ENCODE measurements at regions not wholly inside any gene's neighbourhood (a gene's known extent, or its start where the extent isn't known, plus 50 kb on each side); places are given as distances from the start of the nearest gene placed in this dataset.
"Not testable (repeated sequence)": the region's sequence is repeated elsewhere in the genome, so short reads cannot be mapped to it uniquely, and the experiment has no call there.

- no peak for DNase-seq (ENCODE audit: low read depth, low spot score)
Observed at GRCh38 chr3:35262406-35262805, 376.9 kb upstream of the ARPP21 start.

GRCh38 chr3:35263477-35263876 lies 375.8 kb upstream of the ARPP21 start:
- no peak for DNase-seq (ENCODE audit: low read depth, low spot score)

GRCh38 chr3:35266065-35266464 lies 373.3 kb upstream of the ARPP21 start:
- not testable (repeated sequence) for DNase-seq (ENCODE audit: low read depth, low spot score)

- no peak for DNase-seq (ENCODE audit: low read depth, low spot score)
Observed at GRCh38 chr3:35275768-35276167, 363.6 kb upstream of the ARPP21 start.

GRCh38 chr3:35276568-35276967 lies 362.8 kb upstream of the ARPP21 start:
- DNase-seq (ENCODE audit: low read depth, low spot score): no peak

GRCh38 chr3:35291471-35292236 lies 347.7 kb upstream of the ARPP21 start:
- DNase-seq (ENCODE audit: low read depth, low spot score): no peak

- no peak for DNase-seq (ENCODE audit: low read depth, low spot score)
Observed at GRCh38 chr3:35292568-35292967, 346.8 kb upstream of the ARPP21 start.

- no peak for DNase-seq (ENCODE audit: low read depth, low spot score)
Observed at GRCh38 chr3:35295906-35296305, 343.4 kb upstream of the ARPP21 start.

- no peak for DNase-seq (ENCODE audit: low read depth, low spot score)
Observed at GRCh38 chr3:35296533-35296932, 342.8 kb upstream of the ARPP21 start.

- DNase-seq (ENCODE audit: low read depth, low spot score): not testable (repeated sequence)
Observed at GRCh38 chr3:35296944-35297343, 342.4 kb upstream of the ARPP21 start.

- no peak for DNase-seq (ENCODE audit: low read depth, low spot score)
Observed at GRCh38 chr3:35305406-35305805, 333.9 kb upstream of the ARPP21 start.

GRCh38 chr3:35307296-35307695 lies 332.0 kb upstream of the ARPP21 start:
- no peak for DNase-seq (ENCODE audit: low read depth, low spot score)

- not testable (repeated sequence) for DNase-seq (ENCODE audit: low read depth, low spot score)
Observed at GRCh38 chr3:35316841-35317240, 322.5 kb upstream of the ARPP21 start.

- no peak for DNase-seq (ENCODE audit: low read depth, low spot score)
Observed at GRCh38 chr3:35320646-35321407, 318.5 kb upstream of the ARPP21 start.

- DNase-seq (ENCODE audit: low read depth, low spot score): no peak
Observed at GRCh38 chr3:35322070-35322469, 317.3 kb upstream of the ARPP21 start.

- DNase-seq (ENCODE audit: low read depth, low spot score): no peak
Observed at GRCh38 chr3:35335703-35336102, 303.6 kb upstream of the ARPP21 start.

- no peak for DNase-seq (ENCODE audit: low read depth, low spot score)
Observed at GRCh38 chr3:35336601-35337000, 302.7 kb upstream of the ARPP21 start.

- no peak for DNase-seq (ENCODE audit: low read depth, low spot score)
Observed at GRCh38 chr3:35338186-35338585, 301.1 kb upstream of the ARPP21 start.

GRCh38 chr3:35380196-35380595 lies 259.1 kb upstream of the ARPP21 start:
- DNase-seq (ENCODE audit: low read depth, low spot score): no peak

- no peak for DNase-seq (ENCODE audit: low read depth, low spot score)
Observed at GRCh38 chr3:35383216-35383615, 256.1 kb upstream of the ARPP21 start.

GRCh38 chr3:35383719-35384555 lies 255.4 kb upstream of the ARPP21 start:
- no peak for DNase-seq (ENCODE audit: low read depth, low spot score)

- no peak for DNase-seq (ENCODE audit: low read depth, low spot score)
Observed at GRCh38 chr3:35385271-35385670, 254.1 kb upstream of the ARPP21 start.
